HG02678 (cell line): ENCODE measurements at regions not wholly inside any gene's neighbourhood (a gene's known extent, or its start where the extent isn't known, plus 50 kb on each side); places are given as distances from the start of the nearest gene placed in this dataset.

ENCODE experiments used
- ATAC-seq: cut with Tn5 transposase; IDR thresholded peaks from one replicate; pipeline ENCODE4 v1.9.1; 2021; ENCODE audit warnings: mild to moderate bottlenecking, moderate library complexity; ENCODE audit not compliant: unreplicated experiment

GRCh38 chr6:102562713-102563112 lies 1169.2 kb downstream of the GRIK2 start:
- ATAC-seq: no peak

- ATAC-seq: no peak
Observed at GRCh38 chr6:102553214-102553613, 1159.7 kb downstream of the GRIK2 start.

GRCh38 chr6:102549221-102549874 lies 1155.8 kb downstream of the GRIK2 start:
- no peak for ATAC-seq

GRCh38 chr6:102525336-102525735 lies 1131.8 kb downstream of the GRIK2 start:
- ATAC-seq: no peak

- ATAC-seq: no peak
Observed at GRCh38 chr6:102520966-102521365, 1127.5 kb downstream of the GRIK2 start.

- no peak for ATAC-seq
Observed at GRCh38 chr6:102517506-102517905, 1124.0 kb downstream of the GRIK2 start.

GRCh38 chr6:102501615-102502014 lies 1108.1 kb downstream of the GRIK2 start:
- ATAC-seq: peak; percentile 87

- ATAC-seq: no peak
Observed at GRCh38 chr6:102494808-102495207, 1101.3 kb downstream of the GRIK2 start.

- no peak for ATAC-seq
Observed at GRCh38 chr6:102493485-102493884, 1100.0 kb downstream of the GRIK2 start.

GRCh38 chr6:102488729-102489128 lies 1095.2 kb downstream of the GRIK2 start:
- no peak for ATAC-seq

- ATAC-seq: no peak
Observed at GRCh38 chr6:102485480-102485879, 1092.0 kb downstream of the GRIK2 start.

GRCh38 chr6:102474041-102474807 lies 1080.7 kb downstream of the GRIK2 start:
- peak; percentile 64 for ATAC-seq

- ATAC-seq: no peak
Observed at GRCh38 chr6:102458990-102459389, 1065.5 kb downstream of the GRIK2 start.

GRCh38 chr6:102438171-102438570 lies 1044.7 kb downstream of the GRIK2 start:
- no peak for ATAC-seq

- no peak for ATAC-seq
Observed at GRCh38 chr6:102417368-102417998, 1024.0 kb downstream of the GRIK2 start.

GRCh38 chr6:102415891-102416290 lies 1022.4 kb downstream of the GRIK2 start:
- ATAC-seq: no peak

GRCh38 chr6:102411796-102412195 lies 1018.3 kb downstream of the GRIK2 start:
- no peak for ATAC-seq

- ATAC-seq: no peak
Observed at GRCh38 chr6:102407886-102408741, 1014.6 kb downstream of the GRIK2 start.

GRCh38 chr6:102405860-102406259 lies 1012.4 kb downstream of the GRIK2 start:
- ATAC-seq: no peak

- ATAC-seq: no peak
Observed at GRCh38 chr6:102402635-102403329, 1009.3 kb downstream of the GRIK2 start.
